ENCODE measurements at regions not wholly inside any gene's neighbourhood (a gene's known extent, or its start where the extent isn't known, plus 50 kb on each side); places are given as distances from the start of the nearest gene placed in this dataset.

DNA sequence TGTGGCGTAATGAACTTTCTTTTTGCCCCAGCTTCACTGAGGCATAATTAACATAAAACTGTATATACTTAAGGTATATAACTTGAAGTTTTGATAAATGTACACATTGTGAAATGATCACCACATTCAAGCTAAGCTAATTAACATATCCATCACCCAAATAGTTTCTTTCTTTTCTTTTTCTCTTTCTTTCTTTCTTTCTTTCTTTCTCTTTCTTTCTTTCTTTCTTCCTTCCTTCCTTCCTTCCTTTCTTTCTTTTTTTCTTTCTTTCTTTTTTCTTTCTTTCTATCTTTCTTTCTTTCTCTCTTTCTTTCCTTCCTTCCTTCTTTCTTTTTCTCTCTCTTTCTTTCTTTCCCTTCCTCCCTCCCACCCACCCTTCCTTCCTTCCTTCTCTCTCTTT lies 62.5 kb downstream of the XCL1 start:
- ChIA-PET CTCF (interaction anchor here (0.6 kb wide), 1 partner anchor 58 kb away, joined by 3 read pairs; no protein-coding TSS in a partner anchor), POLR2A (no interaction called here)
- no peak for DNase-seq (ENCODE audit: low read depth)
- Histone ChIP-seq H3K4me3 (ENCODE audit: low read depth, low read length) (no peak overlapping the region), H3K27me3 (ENCODE audit: control insufficient read depth, insufficient read depth, low read length) (no peaks in the 10 kb centered on the region), H3K36me3 (ENCODE audit: control insufficient read depth, insufficient read depth, low read length) (no peaks in the 10 kb centered on the region)
- TF ChIP-seq, protein P1, sequence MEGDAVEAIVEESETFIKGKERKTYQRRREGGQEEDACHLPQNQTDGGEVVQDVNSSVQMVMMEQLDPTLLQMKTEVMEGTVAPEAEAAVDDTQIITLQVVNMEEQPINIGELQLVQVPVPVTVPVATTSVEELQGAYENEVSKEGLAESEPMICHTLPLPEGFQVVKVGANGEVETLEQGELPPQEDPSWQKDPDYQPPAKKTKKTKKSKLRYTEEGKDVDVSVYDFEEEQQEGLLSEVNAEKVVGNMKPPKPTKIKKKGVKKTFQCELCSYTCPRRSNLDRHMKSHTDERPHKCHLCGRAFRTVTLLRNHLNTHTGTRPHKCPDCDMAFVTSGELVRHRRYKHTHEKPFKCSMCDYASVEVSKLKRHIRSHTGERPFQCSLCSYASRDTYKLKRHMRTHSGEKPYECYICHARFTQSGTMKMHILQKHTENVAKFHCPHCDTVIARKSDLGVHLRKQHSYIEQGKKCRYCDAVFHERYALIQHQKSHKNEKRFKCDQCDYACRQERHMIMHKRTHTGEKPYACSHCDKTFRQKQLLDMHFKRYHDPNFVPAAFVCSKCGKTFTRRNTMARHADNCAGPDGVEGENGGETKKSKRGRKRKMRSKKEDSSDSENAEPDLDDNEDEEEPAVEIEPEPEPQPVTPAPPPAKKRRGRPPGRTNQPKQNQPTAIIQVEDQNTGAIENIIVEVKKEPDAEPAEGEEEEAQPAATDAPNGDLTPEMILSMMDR (IDR thresholded peaks at IDR 0.05; ENCODE audit: insufficient read depth, low read depth, low read length): no peak

- Histone ChIP-seq H3K27me3 (ENCODE audit: control insufficient read depth, insufficient read depth, low read length) (no peaks in the 10 kb centered on the region), H3K36me3 (ENCODE audit: control insufficient read depth, insufficient read depth, low read length) (no peaks in the 10 kb centered on the region), H3K4me3 (ENCODE audit: low read depth, low read length) (no peak overlapping the region)
- DNase-seq (ENCODE audit: low read depth): no peak
- TF ChIP-seq, protein P1 (IDR thresholded peaks at IDR 0.05; ENCODE audit: insufficient read depth, low read depth, low read length): no peak
- POLR2A ChIA-PET: no interaction called here
- CTCF ChIA-PET: no interaction called here
Measured at GRCh38 chr1:168640182-168640581, 63.8 kb downstream of the XCL1 start.

DNA sequence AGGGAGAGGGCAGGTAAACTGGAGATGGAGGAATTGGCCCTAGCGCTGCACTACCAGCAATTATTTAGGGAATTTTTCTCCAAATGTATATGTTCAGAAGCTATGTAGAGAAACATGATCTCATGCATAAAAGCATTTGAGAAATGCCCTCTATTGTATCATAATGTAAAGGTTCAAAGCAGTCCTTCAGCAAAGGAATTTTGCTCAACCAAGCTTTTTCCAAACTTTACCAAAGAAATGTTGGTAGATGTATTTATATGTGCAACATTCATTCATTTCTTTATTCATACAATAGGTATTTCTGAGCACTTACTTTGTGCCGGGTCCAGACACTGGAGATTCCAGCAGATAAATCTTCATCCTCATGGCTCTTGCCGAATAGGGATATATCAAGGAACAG lies 64.4 kb downstream of the XCL1 start:
- ChIA-PET CTCF (interaction anchor here (1.9 kb wide), 1 partner anchor 10 kb away, joined by 5 read pairs; no protein-coding TSS in a partner anchor), POLR2A (no interaction called here)
- no peak for DNase-seq (ENCODE audit: low read depth)
- no peaks in the 10 kb centered on the region for H3K36me3 ChIP-seq (ENCODE audit: control insufficient read depth, insufficient read depth, low read length)
- H3K27me3 ChIP-seq (ENCODE audit: control insufficient read depth, insufficient read depth, low read length): no peaks in the 10 kb centered on the region
- no peak overlapping the region for H3K4me3 ChIP-seq (ENCODE audit: low read depth, low read length)
- TF ChIP-seq, protein P1 (IDR thresholded peaks at IDR 0.05; ENCODE audit: insufficient read depth, low read depth, low read length): no peak

- no peak overlapping the region for H3K4me3 ChIP-seq (ENCODE audit: low read depth, low read length)
- POLR2A ChIA-PET: no interaction called here
- CTCF ChIA-PET: interaction anchor here (0.9 kb wide), 1 partner anchor 61 kb away, joined by 3 read pairs; no protein-coding TSS in a partner anchor
- TF ChIP-seq, protein P1 (IDR thresholded peaks at IDR 0.05; ENCODE audit: insufficient read depth, low read depth, low read length): no peak
- H3K36me3 ChIP-seq (ENCODE audit: control insufficient read depth, insufficient read depth, low read length): no peaks in the 10 kb centered on the region
- H3K27me3 ChIP-seq (ENCODE audit: control insufficient read depth, insufficient read depth, low read length): no peaks in the 10 kb centered on the region
- no peak for DNase-seq (ENCODE audit: low read depth)
Measured at GRCh38 chr1:168643152-168643551, 66.7 kb downstream of the XCL1 start.
